ENCODE measurements at regions not wholly inside any gene's neighbourhood (a gene's known extent, or its start where the extent isn't known, plus 50 kb on each side); places are given as distances from the start of the nearest gene placed in this dataset.

DNA sequence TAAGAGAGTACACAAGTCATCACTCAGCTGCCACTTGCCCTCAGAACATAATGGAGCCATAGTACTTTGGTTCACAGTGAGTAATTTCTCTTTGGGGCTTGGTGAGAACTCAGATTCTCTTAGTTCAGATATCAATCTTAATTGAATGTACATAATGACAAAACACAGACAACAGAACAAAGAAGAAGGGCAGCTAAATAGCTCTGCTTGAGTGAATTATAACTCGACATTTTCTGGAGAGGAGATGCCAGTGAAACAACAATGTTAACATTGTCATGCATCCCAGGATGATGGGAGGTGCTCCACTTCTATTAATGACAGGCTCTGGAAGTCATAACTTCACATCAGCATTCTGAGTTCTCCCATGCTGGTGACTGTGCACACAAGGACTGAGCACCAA is 508.1 kb downstream of the TMEM135 start:
- TF ChIP-seq, protein P1, sequence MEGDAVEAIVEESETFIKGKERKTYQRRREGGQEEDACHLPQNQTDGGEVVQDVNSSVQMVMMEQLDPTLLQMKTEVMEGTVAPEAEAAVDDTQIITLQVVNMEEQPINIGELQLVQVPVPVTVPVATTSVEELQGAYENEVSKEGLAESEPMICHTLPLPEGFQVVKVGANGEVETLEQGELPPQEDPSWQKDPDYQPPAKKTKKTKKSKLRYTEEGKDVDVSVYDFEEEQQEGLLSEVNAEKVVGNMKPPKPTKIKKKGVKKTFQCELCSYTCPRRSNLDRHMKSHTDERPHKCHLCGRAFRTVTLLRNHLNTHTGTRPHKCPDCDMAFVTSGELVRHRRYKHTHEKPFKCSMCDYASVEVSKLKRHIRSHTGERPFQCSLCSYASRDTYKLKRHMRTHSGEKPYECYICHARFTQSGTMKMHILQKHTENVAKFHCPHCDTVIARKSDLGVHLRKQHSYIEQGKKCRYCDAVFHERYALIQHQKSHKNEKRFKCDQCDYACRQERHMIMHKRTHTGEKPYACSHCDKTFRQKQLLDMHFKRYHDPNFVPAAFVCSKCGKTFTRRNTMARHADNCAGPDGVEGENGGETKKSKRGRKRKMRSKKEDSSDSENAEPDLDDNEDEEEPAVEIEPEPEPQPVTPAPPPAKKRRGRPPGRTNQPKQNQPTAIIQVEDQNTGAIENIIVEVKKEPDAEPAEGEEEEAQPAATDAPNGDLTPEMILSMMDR (IDR thresholded peaks at IDR 0.05) = no peak
- TF ChIP-seq POLR2A (IDR thresholded peaks at IDR 0.05) = no peak

Measured in Peyer's patch (tissue), 4 donors.